Activated CD8-positive, alpha-beta memory T cell treated with anti-CD3 and anti-CD28 coated beads, Interleukin-2, amount 50 U/mL, for 24 hours (primary cell): ENCODE measurements at regions not wholly inside any gene's neighbourhood (a gene's known extent, or its start where the extent isn't known, plus 50 kb on each side); places are given as distances from the start of the nearest gene placed in this dataset.
"Not testable (repeated sequence)": the region's sequence is repeated elsewhere in the genome, so short reads cannot be mapped to it uniquely, and the experiment has no call there.

ENCODE experiments used
- DNase-seq: peaks from one replicate; pipeline ENCODE4 v3.0.0-alpha.2; 2020; ENCODE audit errors: extremely low read depth

GRCh38 chr3:174457758-174458157 is 401.4 kb upstream of the NAALADL2 start:
- DNase-seq: no peak

- DNase-seq: no peak
These were observed 398.3 kb upstream of the NAALADL2 start for GRCh38 chr3:174460831-174461230.

GRCh38 chr3:174462916-174463315 is 396.2 kb upstream of the NAALADL2 start:
- no peak for DNase-seq

GRCh38 chr3:174465177-174465576 is 394.0 kb upstream of the NAALADL2 start:
- DNase-seq: no peak

- DNase-seq: no peak
These were observed 392.6 kb upstream of the NAALADL2 start for GRCh38 chr3:174466471-174467054.

- no peak for DNase-seq
These were observed 381.6 kb upstream of the NAALADL2 start for GRCh38 chr3:174477491-174477890.

GRCh38 chr3:174480767-174481166 is 378.4 kb upstream of the NAALADL2 start:
- DNase-seq: no peak

GRCh38 chr3:174482541-174482940 is 376.6 kb upstream of the NAALADL2 start:
- no peak for DNase-seq

GRCh38 chr3:174483254-174483653 is 375.9 kb upstream of the NAALADL2 start:
- no peak for DNase-seq

- not testable (repeated sequence) for DNase-seq
These were observed 375.3 kb upstream of the NAALADL2 start for GRCh38 chr3:174483856-174484255.

- DNase-seq: no peak
These were observed 370.6 kb upstream of the NAALADL2 start for GRCh38 chr3:174488527-174488926.

- DNase-seq: no peak
These were observed 363.8 kb upstream of the NAALADL2 start for GRCh38 chr3:174495311-174495710.

- DNase-seq: no peak
These were observed 363.2 kb upstream of the NAALADL2 start for GRCh38 chr3:174495928-174496327.

- no peak for DNase-seq
These were observed 360.5 kb upstream of the NAALADL2 start for GRCh38 chr3:174498638-174499037.

- no peak for DNase-seq
These were observed 353.9 kb upstream of the NAALADL2 start for GRCh38 chr3:174505266-174505665.

GRCh38 chr3:174524203-174524602 is 334.9 kb upstream of the NAALADL2 start:
- no peak for DNase-seq

- no peak for DNase-seq
These were observed 329.8 kb upstream of the NAALADL2 start for GRCh38 chr3:174529298-174529697.

GRCh38 chr3:174531262-174531982 is 327.7 kb upstream of the NAALADL2 start:
- no peak for DNase-seq

- no peak for DNase-seq
These were observed 326.9 kb upstream of the NAALADL2 start for GRCh38 chr3:174532216-174532615.

GRCh38 chr3:174532776-174533175 is 326.4 kb upstream of the NAALADL2 start:
- DNase-seq: no peak

- no peak for DNase-seq
These were observed 325.8 kb upstream of the NAALADL2 start for GRCh38 chr3:174533286-174533685.

GRCh38 chr3:174536319-174536718 is 322.8 kb upstream of the NAALADL2 start:
- no peak for DNase-seq

GRCh38 chr3:174538151-174538550 is 321.0 kb upstream of the NAALADL2 start:
- no peak for DNase-seq
